Type B pancreatic cell (in vitro differentiated cells): ENCODE measurements at regions not wholly inside any gene's neighbourhood (a gene's known extent, or its start where the extent isn't known, plus 50 kb on each side); places are given as distances from the start of the nearest gene placed in this dataset.

Source experiments
- DNase-seq: peaks from one replicate; pipeline ENCODE4 v3.0.0; 2021; ENCODE audit warnings: mixed read lengths; ENCODE audit not compliant: unreplicated experiment; ENCODE audit errors: extremely low spot score
- H3K27ac Mint-ChIP-seq: 2 replicates; pipeline ENCODE4 v1.8.0; 2021; ENCODE audit warnings: mild to moderate bottlenecking, mixed read lengths
- H3K27me3 Mint-ChIP-seq: 2 replicates; pipeline ENCODE4 v1.8.0; 2021; ENCODE audit warnings: mixed read lengths
- H3K36me3 Mint-ChIP-seq: 2 replicates; pipeline ENCODE4 v1.8.0; 2021; ENCODE audit warnings: mixed read lengths
- H3K4me1 Mint-ChIP-seq: one replicate; pipeline ENCODE4 v1.8.0; 2021; ENCODE audit warnings: mixed read lengths; ENCODE audit not compliant: unreplicated experiment
- H3K4me3 Mint-ChIP-seq: 2 replicates; pipeline ENCODE4 v1.8.0; 2021; ENCODE audit warnings: mild to moderate bottlenecking, mixed read lengths
- H3K9me3 Mint-ChIP-seq: 2 replicates; pipeline ENCODE4 v1.8.0; 2021; ENCODE audit warnings: mixed read lengths
- TF ChIP-seq, protein P1 (sequence below): fragments of 200-600 bp; sonication (generic); conservative IDR thresholded peaks from 2 replicates; pipeline ENCODE4 v1.5.0; 2021; ENCODE audit warnings: antibody characterized with exemption, mild to moderate bottlenecking

DNA sequence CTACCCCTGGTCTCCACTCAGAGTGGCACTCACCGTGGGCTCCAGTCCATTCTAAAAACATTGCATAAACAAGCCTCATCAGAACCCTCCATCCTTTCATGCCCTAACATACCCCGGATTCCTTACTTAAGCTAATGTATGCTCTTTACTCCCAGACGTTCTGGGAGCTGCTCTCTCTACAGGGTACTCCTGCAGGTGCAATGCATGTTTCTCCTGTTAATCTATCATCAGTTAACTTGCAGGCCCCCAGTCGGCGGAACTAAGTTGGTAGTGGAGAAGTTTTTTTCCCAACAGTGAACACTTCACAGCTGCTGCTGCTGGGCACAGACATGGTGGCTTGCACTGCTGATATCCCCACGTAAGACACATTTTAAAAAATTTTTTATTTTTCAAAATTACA lies 161.6 kb upstream of the FAT1 start:
- TF ChIP-seq, protein P1, sequence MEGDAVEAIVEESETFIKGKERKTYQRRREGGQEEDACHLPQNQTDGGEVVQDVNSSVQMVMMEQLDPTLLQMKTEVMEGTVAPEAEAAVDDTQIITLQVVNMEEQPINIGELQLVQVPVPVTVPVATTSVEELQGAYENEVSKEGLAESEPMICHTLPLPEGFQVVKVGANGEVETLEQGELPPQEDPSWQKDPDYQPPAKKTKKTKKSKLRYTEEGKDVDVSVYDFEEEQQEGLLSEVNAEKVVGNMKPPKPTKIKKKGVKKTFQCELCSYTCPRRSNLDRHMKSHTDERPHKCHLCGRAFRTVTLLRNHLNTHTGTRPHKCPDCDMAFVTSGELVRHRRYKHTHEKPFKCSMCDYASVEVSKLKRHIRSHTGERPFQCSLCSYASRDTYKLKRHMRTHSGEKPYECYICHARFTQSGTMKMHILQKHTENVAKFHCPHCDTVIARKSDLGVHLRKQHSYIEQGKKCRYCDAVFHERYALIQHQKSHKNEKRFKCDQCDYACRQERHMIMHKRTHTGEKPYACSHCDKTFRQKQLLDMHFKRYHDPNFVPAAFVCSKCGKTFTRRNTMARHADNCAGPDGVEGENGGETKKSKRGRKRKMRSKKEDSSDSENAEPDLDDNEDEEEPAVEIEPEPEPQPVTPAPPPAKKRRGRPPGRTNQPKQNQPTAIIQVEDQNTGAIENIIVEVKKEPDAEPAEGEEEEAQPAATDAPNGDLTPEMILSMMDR, result no peak
- no peak overlapping the region for H3K4me3 Mint-ChIP-seq

DNA sequence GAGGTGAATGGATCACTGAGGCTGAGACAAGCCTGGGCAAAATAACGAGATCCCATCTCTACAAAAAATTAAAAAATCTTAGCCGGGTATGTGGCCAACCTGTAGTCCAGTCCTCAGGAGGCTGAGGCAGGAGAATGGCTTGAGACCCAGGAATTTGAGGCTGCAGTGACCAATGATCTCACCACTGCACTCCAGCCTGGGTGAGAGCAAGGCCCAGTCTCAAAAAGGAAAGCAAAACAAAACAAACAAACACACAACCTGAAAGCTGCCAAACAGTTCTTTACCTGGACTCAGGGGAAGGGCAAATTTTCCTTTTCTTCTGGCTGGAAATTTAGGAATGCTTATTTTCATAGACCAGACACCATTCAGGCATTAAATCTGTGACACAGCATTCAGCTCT lies 163.1 kb upstream of the FAT1 start:
- no peaks in the 10 kb centered on the region for H3K27me3 Mint-ChIP-seq
- H3K4me3 Mint-ChIP-seq, result no peak overlapping the region
- no peaks in the 10 kb centered on the region for H3K36me3 Mint-ChIP-seq
- peaks cover 20% of the 10 kb centered on the region for H3K4me1 Mint-ChIP-seq
- DNase-seq, result no peak
- no peaks in the 10 kb centered on the region for H3K9me3 Mint-ChIP-seq
- TF ChIP-seq, protein P1, result no peak
- H3K27ac Mint-ChIP-seq, result no peak overlapping the region

More for the DNA sequence above, 161.6 kb upstream of the FAT1 start:
- H3K4me1 Mint-ChIP-seq, result peaks cover 20% of the 10 kb centered on the region
- no peak for DNase-seq
- H3K9me3 Mint-ChIP-seq, result no peaks in the 10 kb centered on the region
- H3K27me3 Mint-ChIP-seq, result no peaks in the 10 kb centered on the region
- H3K27ac Mint-ChIP-seq, result no peak overlapping the region
- H3K36me3 Mint-ChIP-seq, result no peaks in the 10 kb centered on the region

DNA sequence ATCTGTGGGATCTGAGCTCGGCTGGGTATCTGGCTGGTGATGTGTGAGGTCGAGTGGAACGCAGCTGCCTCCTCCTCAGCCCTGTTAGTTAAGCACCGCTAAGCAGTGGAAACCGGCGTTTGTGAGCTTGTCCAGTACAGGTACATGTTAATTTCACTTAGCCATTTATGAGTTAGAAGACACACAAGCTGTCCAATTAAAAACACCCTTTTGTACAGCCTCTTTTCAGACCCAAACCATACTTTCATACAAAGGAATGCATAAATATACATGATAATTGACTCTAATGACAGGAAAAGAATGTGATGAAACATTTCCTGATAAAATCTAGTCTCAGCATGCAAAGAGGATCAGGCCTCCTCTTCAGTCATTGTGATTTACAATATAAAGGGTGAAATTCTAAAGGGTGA lies 163.6 kb upstream of the FAT1 start:
- Mint-ChIP-seq H3K4me3 (peak overlapping the region; percentile 78), H3K27ac (peak overlapping the region; percentile 10), H3K36me3 (no peaks in the 10 kb centered on the region), H3K4me1 (peaks cover 20% of the 10 kb centered on the region), H3K9me3 (no peaks in the 10 kb centered on the region), H3K27me3 (no peaks in the 10 kb centered on the region)
- TF ChIP-seq, protein P1, result no peak
- no peak for DNase-seq

DNA sequence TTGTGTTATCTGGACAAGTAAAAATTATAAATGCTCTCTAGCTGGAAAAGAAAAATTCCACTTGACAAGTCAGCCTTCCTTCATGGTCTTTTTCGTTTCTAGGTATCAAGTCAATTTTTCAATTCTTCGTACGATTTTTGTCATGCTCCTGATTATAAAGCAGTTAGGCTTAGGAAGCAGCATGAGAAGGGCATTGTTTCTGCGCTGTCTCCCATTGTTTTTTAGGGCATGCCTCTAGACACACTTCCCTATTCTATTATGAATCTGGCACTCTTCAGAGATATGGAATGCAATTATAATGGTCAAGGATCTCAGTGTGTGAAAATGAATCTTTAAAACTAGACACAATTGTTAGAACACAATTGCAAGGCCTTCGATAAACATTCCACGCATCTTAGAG lies 164.1 kb upstream of the FAT1 start:
- H3K4me3 Mint-ChIP-seq, result peak overlapping the region; percentile 78
- H3K9me3 Mint-ChIP-seq, result no peaks in the 10 kb centered on the region
- DNase-seq, result no peak
- no peaks in the 10 kb centered on the region for H3K27me3 Mint-ChIP-seq
- TF ChIP-seq, protein P1, result no peak
- H3K36me3 Mint-ChIP-seq, result no peaks in the 10 kb centered on the region
- H3K4me1 Mint-ChIP-seq, result peaks cover 20% of the 10 kb centered on the region
- peak overlapping the region; percentile 10 for H3K27ac Mint-ChIP-seq

DNA sequence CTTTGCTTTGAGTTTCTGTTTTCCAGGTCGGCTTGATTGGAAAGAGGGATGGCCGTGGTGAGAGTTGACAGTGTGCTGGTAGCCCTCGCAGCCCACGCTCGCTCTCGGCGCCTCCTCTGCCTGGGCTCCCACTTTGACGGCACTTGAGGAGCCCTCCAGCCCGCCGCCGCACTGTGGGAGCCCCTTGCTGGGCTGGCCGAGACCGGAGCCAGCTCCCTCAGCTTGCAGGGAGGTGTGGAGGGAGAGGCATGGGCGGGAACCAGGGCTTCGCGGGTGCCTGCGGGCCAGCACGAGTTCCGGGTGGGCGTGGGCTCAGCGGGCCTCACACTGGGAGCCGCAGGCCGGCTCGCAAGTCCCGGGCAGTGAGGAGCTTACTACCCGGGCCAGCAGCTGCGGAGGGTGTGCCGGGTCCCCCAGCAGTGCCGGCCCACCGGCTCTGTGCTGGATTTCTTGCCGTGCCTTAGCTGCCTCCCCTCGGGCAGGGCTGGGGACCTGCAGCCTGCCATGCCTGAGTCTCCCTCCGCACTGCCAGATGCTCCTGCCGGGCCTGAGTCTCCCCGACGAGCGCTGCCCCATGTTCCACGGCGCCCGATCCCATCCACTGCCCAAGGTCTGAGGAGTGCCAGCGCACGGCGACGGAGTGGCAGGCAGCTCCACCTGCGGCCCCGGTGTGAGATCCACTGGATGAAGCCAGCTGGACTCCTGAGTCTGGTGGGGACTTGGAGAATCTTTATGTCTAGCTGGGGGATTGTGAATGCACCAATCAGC lies 166.4 kb upstream of the FAT1 start:
- H3K27me3 Mint-ChIP-seq, result no peaks in the 10 kb centered on the region
- H3K9me3 Mint-ChIP-seq, result no peaks in the 10 kb centered on the region
- H3K4me1 Mint-ChIP-seq, result peaks cover 27% of the 10 kb centered on the region
- no peak overlapping the region for H3K27ac Mint-ChIP-seq
- peak overlapping the region; percentile 86 for H3K4me3 Mint-ChIP-seq
- DNase-seq, result no peak
- TF ChIP-seq, protein P1, result no peak
- H3K36me3 Mint-ChIP-seq, result no peaks in the 10 kb centered on the region
